ENCODE measurements at regions not wholly inside any gene's neighbourhood (a gene's known extent, or its start where the extent isn't known, plus 50 kb on each side); places are given as distances from the start of the nearest gene placed in this dataset.
"Not testable (repeated sequence)": the region's sequence is repeated elsewhere in the genome, so short reads cannot be mapped to it uniquely, and the experiment has no call there.

DNA sequence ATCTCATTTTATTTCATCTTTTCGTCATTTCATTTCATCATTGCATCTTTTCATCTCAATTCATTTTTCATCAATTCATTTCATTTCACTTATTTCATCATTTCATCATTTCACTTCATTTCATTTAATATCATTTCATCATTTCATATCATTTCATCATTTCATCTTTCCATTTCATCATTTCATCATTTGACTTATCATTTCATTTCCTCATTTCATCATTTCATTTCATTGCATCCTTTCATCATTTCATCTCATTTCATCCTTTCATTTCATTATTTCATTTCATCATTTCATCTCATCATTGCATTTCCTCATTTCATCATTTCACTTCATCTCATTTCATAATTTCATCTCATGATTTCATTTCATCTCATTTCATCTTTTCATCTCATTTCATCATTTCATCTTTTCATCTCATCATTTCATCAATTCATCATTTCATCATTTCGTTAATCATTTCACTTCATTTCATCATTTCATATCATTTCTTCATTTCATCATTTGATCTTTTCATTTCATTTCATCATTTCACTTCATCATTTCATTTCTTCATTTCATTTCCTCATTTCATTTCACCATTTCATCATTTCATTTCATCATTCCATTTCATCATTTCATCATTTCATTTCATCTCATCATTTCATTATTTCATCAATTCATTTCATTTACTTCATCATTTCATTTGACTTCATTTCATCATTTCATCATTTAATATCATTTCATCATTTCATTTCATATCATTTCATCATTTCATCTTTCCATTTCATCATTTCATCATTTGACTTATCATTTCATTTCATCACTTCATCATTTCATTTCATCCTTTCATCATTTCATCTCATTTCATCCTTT lies 176.2 kb downstream of the ZNF92 start:
- H3K4me1 Mint-ChIP-seq; DNase-seq; CTCF ChIA-PET; ATAC-seq (ENCODE audit: low read depth); H3K36me3 ChIP-seq (replicated peaks in 1 of 2; ENCODE audit: control extremely low read depth in 1 of 2, control insufficient read depth in 1 of 2, extremely low read depth in 1 of 2, insufficient read depth in 2 of 2, low read length in 1 of 2); H3K4me2 ChIP-seq (replicated peaks; ENCODE audit: low read depth, low read length, poor library complexity, severe bottlenecking); H3K9ac ChIP-seq (ENCODE audit: low read length); H2AFZ ChIP-seq (ENCODE audit: insufficient read depth, low read depth, low read length, poor library complexity, severe bottlenecking); H3K27me3 ChIP-seq (replicated peaks in 1 of 4; ENCODE audit: control extremely low read depth in 1 of 4, control insufficient read depth in 3 of 4, insufficient read depth in 4 of 4, low read length in 3 of 4); POLR2A ChIA-PET; H3K27ac ChIP-seq (ENCODE audit: low read length in 2 of 2); H3K4me1 ChIP-seq (ENCODE audit: control insufficient read depth in 2 of 2, insufficient read depth in 2 of 2, low read length in 2 of 2); H3K4me3 Mint-ChIP-seq; intact Hi-C loops (cut with micrococcal nuclease); H3K4me3 ChIP-seq (ENCODE audit: control extremely low read depth in 1 of 5, extremely low read depth in 1 of 5, insufficient read depth in 1 of 5, low read depth in 2 of 5, low read length in 4 of 5); H3K27ac Mint-ChIP-seq; H3K79me2 ChIP-seq (ENCODE audit: control insufficient read depth, insufficient read depth, low read length); H3K9me3 ChIP-seq (ENCODE audit: control extremely low read depth in 1 of 3, control insufficient read depth in 2 of 3, insufficient read depth in 1 of 3, low read length in 2 of 3); H4K20me1 ChIP-seq (ENCODE audit: control insufficient read depth, insufficient read depth, low read length, poor library complexity, severe bottlenecking); H3K27me3 Mint-ChIP-seq; H3K9me3 Mint-ChIP-seq (ENCODE audit: insufficient read depth): not testable (repeated sequence)
- WGBS (ENCODE audit: insufficient coverage): no CpG with 5 or more reads among the region's 2 CpGs

DNA sequence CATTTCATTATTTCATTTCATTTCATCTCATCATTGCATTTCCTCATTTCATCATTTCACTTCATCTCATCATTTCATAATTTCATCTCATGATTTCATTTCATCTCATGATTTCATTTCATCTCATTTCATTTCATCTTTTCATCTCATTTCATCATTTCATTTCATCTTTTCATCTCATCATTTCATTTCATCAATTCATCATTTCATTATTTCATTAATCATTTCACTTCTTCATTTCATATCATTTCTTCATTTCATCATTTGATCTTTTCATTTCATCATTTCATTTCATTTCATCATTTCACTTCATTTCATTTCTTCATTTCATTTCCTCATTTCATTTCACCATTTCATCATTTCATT lies 176.8 kb downstream of the ZNF92 start:
- H3K9me3 ChIP-seq (ENCODE audit: control extremely low read depth in 1 of 3, control insufficient read depth in 2 of 3, insufficient read depth in 1 of 3, low read length in 2 of 3); H3K9me3 Mint-ChIP-seq (ENCODE audit: insufficient read depth); H3K4me3 Mint-ChIP-seq; H4K20me1 ChIP-seq (ENCODE audit: control insufficient read depth, insufficient read depth, low read length, poor library complexity, severe bottlenecking); H3K27ac ChIP-seq (ENCODE audit: low read length in 2 of 2); H3K4me1 Mint-ChIP-seq; H3K4me2 ChIP-seq (replicated peaks; ENCODE audit: low read depth, low read length, poor library complexity, severe bottlenecking); H2AFZ ChIP-seq (ENCODE audit: insufficient read depth, low read depth, low read length, poor library complexity, severe bottlenecking); ATAC-seq (ENCODE audit: low read depth); H3K4me3 ChIP-seq (ENCODE audit: control extremely low read depth in 1 of 5, extremely low read depth in 1 of 5, insufficient read depth in 1 of 5, low read depth in 2 of 5, low read length in 4 of 5); intact Hi-C loops (cut with micrococcal nuclease); CTCF ChIA-PET; H3K27me3 Mint-ChIP-seq; H3K4me1 ChIP-seq (ENCODE audit: control insufficient read depth in 2 of 2, insufficient read depth in 2 of 2, low read length in 2 of 2); H3K27ac Mint-ChIP-seq; H3K79me2 ChIP-seq (ENCODE audit: control insufficient read depth, insufficient read depth, low read length); DNase-seq; H3K27me3 ChIP-seq (replicated peaks in 1 of 4; ENCODE audit: control extremely low read depth in 1 of 4, control insufficient read depth in 3 of 4, insufficient read depth in 4 of 4, low read length in 3 of 4); POLR2A ChIA-PET; H3K36me3 ChIP-seq (replicated peaks in 1 of 2; ENCODE audit: control extremely low read depth in 1 of 2, control insufficient read depth in 1 of 2, extremely low read depth in 1 of 2, insufficient read depth in 2 of 2, low read length in 1 of 2); H3K9ac ChIP-seq (ENCODE audit: low read length): not testable (repeated sequence)

DNA sequence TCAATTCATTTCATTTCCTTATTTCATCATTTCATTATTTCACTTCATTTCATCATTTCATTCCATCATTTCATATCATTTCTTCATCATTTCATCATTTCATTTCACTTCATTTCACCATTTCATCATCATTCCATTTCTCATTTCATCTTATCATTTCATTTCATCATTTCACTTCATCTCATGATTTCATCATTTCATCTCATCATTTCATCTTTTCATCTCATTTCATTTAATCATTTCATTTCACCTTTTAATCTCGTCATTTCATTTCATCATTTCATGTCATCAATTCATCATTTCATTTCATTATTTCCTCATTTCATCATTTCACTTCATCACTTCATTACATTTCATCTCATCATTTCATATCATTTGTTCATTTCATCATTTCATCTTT lies 177.4 kb downstream of the ZNF92 start:
- H3K79me2 ChIP-seq (ENCODE audit: control insufficient read depth, insufficient read depth, low read length); H3K4me1 ChIP-seq (ENCODE audit: control insufficient read depth in 2 of 2, insufficient read depth in 2 of 2, low read length in 2 of 2); H3K4me2 ChIP-seq (replicated peaks; ENCODE audit: low read depth, low read length, poor library complexity, severe bottlenecking); H3K4me3 ChIP-seq (ENCODE audit: control extremely low read depth in 1 of 5, extremely low read depth in 1 of 5, insufficient read depth in 1 of 5, low read depth in 2 of 5, low read length in 4 of 5); ATAC-seq (ENCODE audit: low read depth); DNase-seq; H3K27me3 ChIP-seq (replicated peaks in 1 of 4; ENCODE audit: control extremely low read depth in 1 of 4, control insufficient read depth in 3 of 4, insufficient read depth in 4 of 4, low read length in 3 of 4); H3K27ac ChIP-seq (ENCODE audit: low read length in 2 of 2); H3K9ac ChIP-seq (ENCODE audit: low read length); CTCF ChIA-PET; H3K9me3 ChIP-seq (ENCODE audit: control extremely low read depth in 1 of 3, control insufficient read depth in 2 of 3, insufficient read depth in 1 of 3, low read length in 2 of 3); H3K27me3 Mint-ChIP-seq; H3K9me3 Mint-ChIP-seq (ENCODE audit: insufficient read depth); H4K20me1 ChIP-seq (ENCODE audit: control insufficient read depth, insufficient read depth, low read length, poor library complexity, severe bottlenecking); H3K4me3 Mint-ChIP-seq; POLR2A ChIA-PET; H2AFZ ChIP-seq (ENCODE audit: insufficient read depth, low read depth, low read length, poor library complexity, severe bottlenecking); H3K4me1 Mint-ChIP-seq; intact Hi-C loops (cut with micrococcal nuclease); H3K36me3 ChIP-seq (replicated peaks in 1 of 2; ENCODE audit: control extremely low read depth in 1 of 2, control insufficient read depth in 1 of 2, extremely low read depth in 1 of 2, insufficient read depth in 2 of 2, low read length in 1 of 2): not testable (repeated sequence)
- H3K27ac Mint-ChIP-seq: peak overlapping the region; percentile 22
- no CpG with 5 or more reads among the region's 1 CpG for WGBS (ENCODE audit: insufficient coverage)

DNA sequence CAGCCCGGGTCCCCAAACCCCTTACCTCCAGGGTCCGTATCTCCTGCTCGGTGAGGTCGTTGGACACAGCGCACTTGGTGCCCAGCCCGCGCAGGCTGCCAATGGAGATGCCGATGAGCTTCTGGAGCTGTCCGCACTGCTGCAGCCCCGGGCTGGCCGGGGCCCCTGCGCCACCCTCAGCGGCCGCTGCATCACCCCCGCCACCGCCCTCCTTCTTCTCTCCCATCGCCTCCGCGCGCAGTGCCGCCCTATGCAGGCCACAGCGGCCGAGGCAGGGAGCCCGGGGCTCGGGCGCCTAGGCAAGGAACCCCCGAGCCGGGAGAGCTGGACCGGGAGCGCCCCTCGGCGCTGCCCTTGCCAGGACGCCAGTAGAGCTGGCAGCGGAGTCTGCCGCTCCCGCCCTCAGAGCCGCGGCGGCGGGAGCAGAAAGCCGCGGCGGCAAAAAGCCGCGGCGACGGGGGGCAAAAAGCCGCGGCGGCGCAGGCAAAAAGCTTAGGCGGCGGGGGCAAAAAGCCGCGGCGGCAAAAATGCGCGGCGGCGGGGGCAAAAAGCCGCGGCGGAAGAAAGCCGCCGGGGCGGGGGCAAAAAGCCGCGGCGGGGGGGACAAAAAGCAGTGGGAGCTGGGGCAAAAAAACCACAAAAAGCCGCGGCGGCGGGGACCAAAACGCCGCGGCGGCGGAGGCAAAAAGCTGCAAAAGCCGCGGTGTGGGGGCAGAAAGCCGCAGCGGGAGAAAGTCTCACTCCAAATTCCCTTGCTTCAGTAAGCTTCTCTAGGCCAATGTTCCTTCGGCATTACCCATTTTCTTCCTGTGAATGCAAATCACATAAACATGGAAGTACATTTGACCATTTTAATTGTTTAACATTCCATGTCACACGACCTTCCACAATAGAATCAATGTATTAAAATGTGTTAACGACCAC lies 181.2 kb downstream of the ZNF92 start:
- H3K9ac ChIP-seq (ENCODE audit: low read length); H4K20me1 ChIP-seq (ENCODE audit: control insufficient read depth, insufficient read depth, low read length, poor library complexity, severe bottlenecking); CTCF ChIA-PET; ATAC-seq (ENCODE audit: low read depth); DNase-seq; H3K27ac ChIP-seq (ENCODE audit: low read length in 2 of 2); H3K4me1 Mint-ChIP-seq; H3K79me2 ChIP-seq (ENCODE audit: control insufficient read depth, insufficient read depth, low read length); H3K9me3 Mint-ChIP-seq (ENCODE audit: insufficient read depth); H3K4me3 Mint-ChIP-seq; H2AFZ ChIP-seq (ENCODE audit: insufficient read depth, low read depth, low read length, poor library complexity, severe bottlenecking); H3K4me1 ChIP-seq (ENCODE audit: control insufficient read depth in 2 of 2, insufficient read depth in 2 of 2, low read length in 2 of 2); POLR2A ChIA-PET; H3K4me3 ChIP-seq (ENCODE audit: control extremely low read depth in 1 of 5, extremely low read depth in 1 of 5, insufficient read depth in 1 of 5, low read depth in 2 of 5, low read length in 4 of 5); H3K4me2 ChIP-seq (replicated peaks; ENCODE audit: low read depth, low read length, poor library complexity, severe bottlenecking); H3K27me3 ChIP-seq (replicated peaks in 1 of 4; ENCODE audit: control extremely low read depth in 1 of 4, control insufficient read depth in 3 of 4, insufficient read depth in 4 of 4, low read length in 3 of 4); intact Hi-C loops (cut with micrococcal nuclease); H3K9me3 ChIP-seq (ENCODE audit: control extremely low read depth in 1 of 3, control insufficient read depth in 2 of 3, insufficient read depth in 1 of 3, low read length in 2 of 3); H3K27ac Mint-ChIP-seq; H3K27me3 Mint-ChIP-seq; H3K36me3 ChIP-seq (replicated peaks in 1 of 2; ENCODE audit: control extremely low read depth in 1 of 2, control insufficient read depth in 1 of 2, extremely low read depth in 1 of 2, insufficient read depth in 2 of 2, low read length in 1 of 2): not testable (repeated sequence)
- WGBS (ENCODE audit: insufficient coverage): no CpG with 5 or more reads among the region's 85 CpGs

All from B cell (primary cell).